Astrocyte (in vitro differentiated cells and primary cell): ENCODE measurements at regions not wholly inside any gene's neighbourhood (a gene's known extent, or its start where the extent isn't known, plus 50 kb on each side); places are given as distances from the start of the nearest gene placed in this dataset.
"Not testable (repeated sequence)": the region's sequence is repeated elsewhere in the genome, so short reads cannot be mapped to it uniquely, and the experiment has no call there.

ENCODE experiments used
- DNase-seq: peaks from one replicate; pipeline ENCODE4 v3.0.0-alpha.2; 2010; ENCODE audit warnings: low read depth
- FAIRE-seq: peaks from 2 replicates; lab custom pipeline; 2011; peaks lifted over from hg19 to GRCh38; lab: Jason Lieb, UNC
- H2AFZ ChIP-seq: 2 replicates; pipeline ENCODE4 v1.6.0; 2012; ENCODE audit warnings: low read depth, low read length, inconsistent platforms
- H3K27ac ChIP-seq: 2 replicates; pipeline ENCODE4 v1.5.1; 2011; ENCODE audit warnings: low read depth, low read length, inconsistent platforms
- H3K27me3 ChIP-seq: 2 replicates; pipeline ENCODE4 v1.6.0; 2011; ENCODE audit warnings: low read length, inconsistent platforms; ENCODE audit not compliant: insufficient read depth
- H3K36me3 ChIP-seq: 2 replicates; pipeline ENCODE4 v1.5.1; 2011; ENCODE audit warnings: low read length, inconsistent platforms; ENCODE audit not compliant: insufficient read depth
- H3K4me1 ChIP-seq: 2 replicates; pipeline ENCODE4 v1.5.1; 2011; ENCODE audit warnings: low read length, inconsistent platforms; ENCODE audit not compliant: insufficient read depth
- H3K4me2 ChIP-seq: 2 replicates; pipeline ENCODE4 v1.6.0; 2012; ENCODE audit warnings: low read length, inconsistent platforms
- H3K4me3 ChIP-seq: 2 replicates; pipeline ENCODE4 v1.5.1; 2011; ENCODE audit warnings: low read depth, mild to moderate bottlenecking, low read length, inconsistent platforms; ENCODE audit not compliant: insufficient read depth
- H3K79me2 ChIP-seq: 2 replicates; pipeline ENCODE4 v1.6.0; 2012; ENCODE audit warnings: mild to moderate bottlenecking, low read length, inconsistent platforms; ENCODE audit not compliant: insufficient read depth
- H3K9ac ChIP-seq: 2 replicates; pipeline ENCODE4 v1.6.0; 2012; ENCODE audit warnings: mild to moderate bottlenecking, low read length, inconsistent platforms
- H3K9me3 ChIP-seq: 2 replicates; pipeline ENCODE4 v1.5.1; 2012; ENCODE audit warnings: low read depth, mild to moderate bottlenecking, low read length, inconsistent platforms; ENCODE audit not compliant: insufficient read depth
- H4K20me1 ChIP-seq: 2 replicates; pipeline ENCODE4 v1.6.0; 2012; ENCODE audit warnings: low read length, inconsistent platforms; ENCODE audit not compliant: insufficient read depth
- H3K27ac Mint-ChIP-seq: one replicate; pipeline ENCODE4 v1.8.0; 2021; ENCODE audit warnings: mild to moderate bottlenecking, mixed read lengths; ENCODE audit not compliant: unreplicated experiment
- H3K27me3 Mint-ChIP-seq: one replicate; pipeline ENCODE4 v1.8.0; 2021; ENCODE audit warnings: low read depth, mixed read lengths; ENCODE audit not compliant: unreplicated experiment
- H3K36me3 Mint-ChIP-seq: one replicate; pipeline ENCODE4 v1.8.0; 2021; ENCODE audit warnings: low read depth, mixed read lengths; ENCODE audit not compliant: unreplicated experiment
- H3K4me1 Mint-ChIP-seq: one replicate; pipeline ENCODE4 v1.8.0; 2021; ENCODE audit warnings: low read depth, mixed read lengths; ENCODE audit not compliant: unreplicated experiment
- H3K4me3 Mint-ChIP-seq: one replicate; pipeline ENCODE4 v1.8.0; 2021; ENCODE audit warnings: mild to moderate bottlenecking, moderate library complexity, mixed read lengths; ENCODE audit not compliant: unreplicated experiment
- H3K9me3 Mint-ChIP-seq: one replicate; pipeline ENCODE4 v1.8.0; 2021; ENCODE audit warnings: mild to moderate bottlenecking, mixed read lengths; ENCODE audit not compliant: unreplicated experiment
- CTCF ChIP-seq: IDR thresholded peaks from 2 replicates; pipeline ENCODE4 v1.5.1; 2011; ENCODE audit warnings: low read depth, mild to moderate bottlenecking, inconsistent platforms, low read length, moderate library complexity; ENCODE audit not compliant: insufficient read depth
- EZH2 ChIP-seq: IDR thresholded peaks from 2 replicates; pipeline ENCODE4 v1.6.1; 2012; ENCODE audit warnings: mild to moderate bottlenecking, low read length, inconsistent platforms; ENCODE audit not compliant: insufficient read depth

DNA sequence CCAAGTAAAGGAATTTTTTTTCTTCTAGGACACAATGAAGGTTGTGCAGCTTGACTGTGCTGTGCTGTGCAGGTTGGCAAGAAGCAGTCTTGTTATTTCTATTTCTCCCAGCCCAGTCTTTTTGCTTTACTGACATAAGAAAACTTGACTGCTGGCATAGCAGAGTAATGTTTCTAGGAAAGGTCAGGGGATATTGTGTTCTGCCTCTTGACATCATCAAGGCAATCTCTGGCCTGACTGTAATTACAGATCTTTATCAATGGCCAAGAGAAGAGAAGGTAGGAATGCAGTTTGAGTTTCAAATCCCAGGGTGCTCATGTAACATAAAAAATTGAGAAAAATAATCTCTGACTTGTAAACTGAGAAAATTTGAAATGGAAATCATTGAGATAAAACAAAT is 226.3 kb upstream of the ADGRL4 start:
- H3K4me3 ChIP-seq, result no peak overlapping the region
- Mint-ChIP-seq H3K27ac (no peak overlapping the region), H3K27me3 (no peaks in the 10 kb centered on the region), H3K36me3 (no peaks in the 10 kb centered on the region), H3K4me1 (peaks cover 9% of the 10 kb centered on the region), H3K9me3 (no peaks in the 10 kb centered on the region), H3K4me3 (no peak overlapping the region)
- no peaks in the 10 kb centered on the region for H4K20me1 ChIP-seq
- H3K27ac ChIP-seq, result no peak overlapping the region
- H3K36me3 ChIP-seq, result no peaks in the 10 kb centered on the region
- H3K4me1 ChIP-seq, result peaks cover 10% of the 10 kb centered on the region
- no peaks in the 10 kb centered on the region for H3K27me3 ChIP-seq
- no peak for TF ChIP-seq CTCF
- TF ChIP-seq EZH2, result no peak
- H2AFZ ChIP-seq, result no peak overlapping the region
- FAIRE-seq (no peak), DNase-seq (no peak)
- no peaks in the 10 kb centered on the region for H3K79me2 ChIP-seq
- H3K4me2 ChIP-seq, result no peak overlapping the region
- H3K9ac ChIP-seq, result no peak overlapping the region
- no peaks in the 10 kb centered on the region for H3K9me3 ChIP-seq

GRCh38 chr1:79230751-79231150 is 224.2 kb upstream of the ADGRL4 start:
- H3K9ac ChIP-seq, H4K20me1 ChIP-seq, H3K36me3 Mint-ChIP-seq, FAIRE-seq, H3K4me1 Mint-ChIP-seq, H3K4me2 ChIP-seq, H3K36me3 ChIP-seq, H2AFZ ChIP-seq, H3K4me3 Mint-ChIP-seq, H3K4me3 ChIP-seq, H3K9me3 Mint-ChIP-seq, H3K27ac ChIP-seq, DNase-seq, H3K27me3 ChIP-seq, H3K27me3 Mint-ChIP-seq, H3K9me3 ChIP-seq, H3K79me2 ChIP-seq, H3K4me1 ChIP-seq, H3K27ac Mint-ChIP-seq: not testable (repeated sequence)

DNA sequence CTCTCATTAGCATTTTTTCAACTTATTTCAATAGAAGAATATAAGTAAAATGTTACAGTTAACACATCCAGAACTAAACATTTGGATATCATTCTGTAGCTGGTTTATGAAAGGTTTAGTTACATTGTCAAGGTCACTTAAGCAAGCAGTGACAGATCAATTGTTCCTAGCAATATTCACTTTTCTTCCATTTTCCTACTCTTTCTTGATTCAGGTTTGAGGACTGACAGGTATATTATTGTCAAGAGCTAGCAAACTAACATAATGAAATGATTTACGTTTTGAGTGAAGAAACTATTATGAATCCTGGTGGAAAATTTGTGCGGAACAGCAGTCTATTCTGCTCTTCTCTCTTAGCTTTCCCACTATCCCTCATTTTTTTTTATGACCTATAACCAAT is 220.4 kb upstream of the ADGRL4 start:
- TF ChIP-seq EZH2, result no peak
- no peak for TF ChIP-seq CTCF
- no peak overlapping the region for H2AFZ ChIP-seq
- H3K9me3 ChIP-seq, result no peaks in the 10 kb centered on the region
- H3K4me3 Mint-ChIP-seq, result no peak overlapping the region
- FAIRE-seq, result no peak
- no peaks in the 10 kb centered on the region for H3K27me3 Mint-ChIP-seq
- H3K4me2 ChIP-seq, result no peak overlapping the region
- H3K9ac ChIP-seq, result no peak overlapping the region
- no peaks in the 10 kb centered on the region for H3K79me2 ChIP-seq
- no peak for DNase-seq
- no peaks in the 10 kb centered on the region for H3K36me3 ChIP-seq
- H3K36me3 Mint-ChIP-seq, result no peaks in the 10 kb centered on the region
- no peaks in the 10 kb centered on the region for H3K27me3 ChIP-seq
- H3K4me3 ChIP-seq, result no peak overlapping the region
- H4K20me1 ChIP-seq, result no peaks in the 10 kb centered on the region
- no peak overlapping the region for H3K27ac Mint-ChIP-seq
- no peak overlapping the region for H3K27ac ChIP-seq
- H3K4me1 Mint-ChIP-seq, result no peaks in the 10 kb centered on the region
- H3K9me3 Mint-ChIP-seq, result no peaks in the 10 kb centered on the region
- H3K4me1 ChIP-seq, result no peaks in the 10 kb centered on the region
